ENCODE measurements at regions not wholly inside any gene's neighbourhood (a gene's known extent, or its start where the extent isn't known, plus 50 kb on each side); places are given as distances from the start of the nearest gene placed in this dataset.

DNA sequence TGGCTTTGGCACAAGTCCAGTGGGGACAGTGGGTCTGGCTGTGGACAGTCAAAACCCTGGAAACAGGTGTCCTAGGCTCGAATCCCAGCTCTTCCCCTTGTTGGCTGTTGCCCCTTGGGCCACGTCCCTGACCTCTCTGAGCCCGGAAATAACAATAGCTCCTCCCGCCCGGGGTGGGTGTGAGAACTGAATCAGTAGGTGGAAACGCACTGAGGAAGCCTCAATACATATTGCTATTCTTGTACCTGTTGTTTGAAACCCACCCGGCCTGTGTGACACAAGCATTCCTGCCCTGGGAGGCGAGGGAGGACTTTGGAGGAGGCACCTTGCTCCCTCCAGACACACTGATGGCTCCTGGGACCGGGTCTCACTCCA is 134.1 kb downstream of the OLFM1 start:
- DNase-seq: no peak

DNA sequence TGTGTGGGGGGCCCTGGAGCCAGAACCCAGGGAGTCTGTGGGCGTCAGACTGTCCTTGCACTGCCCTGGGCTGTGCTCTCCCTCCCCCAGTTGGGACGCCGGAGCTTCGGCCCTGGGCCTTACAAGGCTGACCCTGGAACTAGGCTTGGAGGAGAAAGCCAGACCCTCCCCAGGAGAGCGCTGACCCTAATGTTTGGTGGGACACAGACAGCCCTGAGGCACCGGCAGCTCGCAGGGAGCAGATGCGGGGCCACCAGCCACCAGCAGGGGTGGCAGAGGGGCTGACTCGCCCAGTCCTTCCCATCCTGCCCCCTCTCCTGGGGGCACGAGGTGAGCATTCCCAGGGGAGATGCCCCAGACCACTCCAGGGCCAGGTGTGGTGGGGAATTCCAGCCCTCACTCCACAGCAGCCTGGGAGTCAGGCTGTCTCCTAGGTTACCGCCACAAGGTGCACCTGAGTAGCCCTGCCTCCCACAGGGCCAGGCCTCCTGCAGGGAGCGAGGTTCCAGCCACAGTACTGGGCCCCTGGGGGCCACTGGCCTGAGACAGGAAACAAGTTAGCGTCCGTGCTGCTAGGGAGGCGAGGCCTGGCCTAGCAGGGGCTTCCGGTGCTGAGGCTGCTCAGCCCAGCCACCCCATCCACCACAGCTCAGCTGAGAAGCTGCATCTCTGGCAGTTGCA is 134.6 kb downstream of the OLFM1 start:
- DNase-seq: no peak

DNA sequence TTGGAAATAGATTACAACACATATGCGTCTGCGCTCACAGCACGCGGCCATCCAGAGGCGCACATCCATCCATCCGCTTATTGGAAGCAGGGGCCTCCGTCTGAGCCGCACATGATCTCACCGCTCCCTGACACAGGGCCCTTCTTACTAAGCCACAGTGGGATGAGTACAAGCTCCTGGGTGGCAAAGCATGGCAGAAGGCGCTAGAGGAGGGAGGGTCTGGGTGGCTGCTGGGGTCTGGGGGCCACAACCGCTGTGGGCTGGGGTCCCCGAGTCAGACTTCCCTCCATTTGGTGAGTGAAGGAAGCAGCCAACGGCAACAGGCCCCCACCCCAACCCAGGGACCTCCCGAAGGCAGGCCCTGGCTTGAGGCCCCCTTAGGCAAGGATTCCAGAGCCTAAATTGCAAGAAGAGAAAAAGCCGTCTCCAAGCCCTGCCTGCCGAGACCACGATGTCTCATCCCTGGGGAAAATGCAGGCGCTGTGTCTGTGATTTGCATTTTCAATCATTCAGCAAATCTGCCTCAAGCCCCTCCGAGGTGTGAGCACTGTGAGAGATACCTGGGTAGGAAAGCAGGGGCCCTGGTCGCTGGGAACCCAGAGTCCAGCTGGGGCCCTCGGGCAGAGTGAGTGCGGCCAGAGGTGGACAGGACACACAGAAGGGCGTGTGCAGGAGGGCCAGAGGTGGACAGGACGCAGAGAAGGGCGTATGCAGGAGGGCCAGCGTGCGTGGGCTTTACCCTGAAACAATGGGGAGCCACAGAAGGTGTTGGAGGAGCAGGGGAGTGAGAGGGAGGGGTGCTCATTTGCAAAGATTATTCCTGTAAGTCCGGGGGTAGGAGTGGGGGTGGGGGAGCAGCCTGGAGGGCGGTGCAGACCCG is 135.7 kb downstream of the OLFM1 start:
- DNase-seq: no peak

DNA sequence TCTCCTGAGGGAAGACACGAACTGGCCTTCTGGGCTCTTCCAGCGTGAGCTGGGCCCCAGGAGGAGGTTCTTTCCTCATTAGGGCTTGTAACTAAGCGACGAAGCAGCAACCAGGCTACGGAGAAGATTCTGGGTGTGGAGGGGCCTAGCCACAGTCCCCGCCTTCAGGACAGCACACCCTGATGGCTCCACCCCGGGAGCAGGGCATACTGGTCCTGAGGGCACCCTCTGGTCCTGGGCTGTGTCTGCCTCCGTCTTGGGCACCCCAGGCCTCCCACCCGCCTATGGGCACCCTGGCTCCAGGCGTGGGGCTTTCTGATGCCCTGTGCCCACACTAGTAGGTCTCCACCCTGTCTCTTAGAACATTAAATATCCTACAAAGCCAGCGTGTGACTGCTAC is 136.4 kb downstream of the OLFM1 start:
- DNase-seq: no peak

DNA sequence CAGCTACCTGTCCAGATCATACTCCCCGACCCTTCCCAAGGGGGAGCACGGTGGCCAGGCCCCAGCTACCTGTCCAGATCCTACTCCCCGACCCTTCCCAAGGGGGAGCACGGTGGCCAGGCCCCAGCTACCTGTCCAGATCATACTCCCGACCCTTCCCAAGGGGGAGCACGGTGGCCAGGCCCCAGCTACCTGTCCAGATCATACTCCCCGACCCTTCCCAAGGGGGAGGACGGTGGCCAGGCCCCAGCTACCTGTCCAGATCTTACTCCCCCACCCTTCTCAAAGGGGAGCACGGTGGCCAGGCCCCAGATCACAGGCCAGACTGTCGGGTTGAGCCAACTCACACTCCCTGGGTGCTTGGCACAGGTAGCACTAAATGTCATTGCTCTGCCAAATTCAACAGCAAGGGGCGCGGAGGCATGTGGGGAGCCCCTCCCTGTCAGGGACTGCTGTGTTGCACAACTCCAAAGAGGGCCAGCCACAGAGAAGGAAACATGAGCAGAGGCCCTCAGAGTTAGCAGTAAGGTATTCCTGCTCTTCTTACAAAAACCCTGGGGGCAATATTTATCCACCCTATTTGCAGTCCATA is 136.9 kb downstream of the OLFM1 start:
- DNase-seq: no peak

DNA sequence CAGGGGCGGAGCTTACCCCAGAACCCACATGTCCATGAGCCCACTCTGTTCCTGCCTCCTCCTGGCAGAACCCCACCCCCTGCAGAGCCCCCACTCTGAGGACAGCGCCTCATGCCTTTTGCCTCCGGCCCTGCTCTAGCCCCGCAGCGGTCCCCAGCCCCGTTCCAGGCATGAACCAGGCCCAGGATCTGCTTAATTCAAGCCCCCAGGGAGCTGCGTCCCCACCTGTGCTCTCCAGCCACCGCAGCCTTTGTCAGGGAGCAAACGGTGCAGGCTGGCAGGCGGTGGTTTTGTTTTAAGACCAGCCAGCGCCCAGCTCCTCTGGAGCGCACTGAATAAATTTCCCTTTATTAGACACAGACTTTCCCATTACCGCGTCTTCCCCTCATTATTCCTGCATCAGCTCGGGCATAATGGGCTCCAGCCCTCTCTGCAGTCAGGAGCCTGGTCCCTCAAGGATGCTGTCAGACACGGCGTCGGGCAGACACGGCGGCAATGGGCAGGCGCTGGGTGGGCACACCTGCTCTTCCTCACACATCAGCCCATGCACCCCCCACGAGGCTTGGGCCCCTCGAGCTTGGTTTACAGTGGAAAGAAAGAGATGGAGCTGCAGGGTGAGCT is 137.6 kb downstream of the OLFM1 start:
- DNase-seq: no peak

DNA sequence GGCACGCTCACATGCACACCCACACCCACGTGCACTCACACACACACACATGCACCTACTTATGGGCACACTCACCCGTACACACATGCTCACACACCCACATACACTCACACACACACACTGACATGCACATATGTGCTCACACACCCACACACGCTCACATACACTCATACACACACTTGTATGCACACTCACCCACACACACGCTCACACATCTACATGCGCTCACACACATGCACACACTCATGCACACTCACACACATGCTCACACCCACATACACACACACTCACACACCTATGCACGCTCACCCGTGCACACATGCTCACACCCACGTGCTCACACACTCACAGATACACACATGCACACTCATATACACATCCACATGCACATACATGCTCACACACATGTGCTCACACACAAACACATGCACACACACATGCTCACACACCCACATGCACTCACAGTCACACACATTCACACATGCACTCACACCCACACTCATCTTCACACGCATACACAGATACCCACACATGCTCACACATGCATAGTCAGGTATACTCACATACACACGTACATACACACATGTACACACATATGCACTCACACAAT is 138.3 kb downstream of the OLFM1 start:
- no peak for DNase-seq

DNA sequence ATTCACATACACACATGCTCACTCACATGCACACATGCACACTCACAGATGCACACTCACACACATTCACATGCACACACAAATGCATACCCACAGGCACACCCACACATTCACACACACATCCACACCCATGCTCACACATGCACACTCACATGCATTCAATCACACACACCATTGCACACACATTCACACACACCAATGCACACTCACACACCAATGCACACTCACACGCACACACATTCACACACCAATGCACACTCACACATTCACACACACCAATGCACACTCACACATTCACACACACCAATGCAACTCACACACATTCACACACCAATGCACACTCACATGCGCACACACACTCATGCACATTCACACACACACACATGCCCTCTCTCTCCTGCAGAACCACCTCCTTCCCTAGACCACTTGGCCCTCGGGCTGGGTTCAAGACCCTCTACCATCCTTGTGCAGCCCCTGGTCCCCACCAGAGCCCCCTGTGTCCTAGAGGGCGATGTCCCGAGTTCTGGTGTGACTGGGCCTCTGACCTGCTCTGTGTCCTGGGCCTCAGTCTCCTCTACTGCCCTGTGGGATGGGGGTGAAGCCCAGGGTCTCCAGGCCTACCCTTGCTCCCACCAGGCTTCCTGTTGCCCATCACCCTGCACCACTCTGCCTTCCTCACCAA is 139.0 kb downstream of the OLFM1 start:
- DNase-seq: no peak

DNA sequence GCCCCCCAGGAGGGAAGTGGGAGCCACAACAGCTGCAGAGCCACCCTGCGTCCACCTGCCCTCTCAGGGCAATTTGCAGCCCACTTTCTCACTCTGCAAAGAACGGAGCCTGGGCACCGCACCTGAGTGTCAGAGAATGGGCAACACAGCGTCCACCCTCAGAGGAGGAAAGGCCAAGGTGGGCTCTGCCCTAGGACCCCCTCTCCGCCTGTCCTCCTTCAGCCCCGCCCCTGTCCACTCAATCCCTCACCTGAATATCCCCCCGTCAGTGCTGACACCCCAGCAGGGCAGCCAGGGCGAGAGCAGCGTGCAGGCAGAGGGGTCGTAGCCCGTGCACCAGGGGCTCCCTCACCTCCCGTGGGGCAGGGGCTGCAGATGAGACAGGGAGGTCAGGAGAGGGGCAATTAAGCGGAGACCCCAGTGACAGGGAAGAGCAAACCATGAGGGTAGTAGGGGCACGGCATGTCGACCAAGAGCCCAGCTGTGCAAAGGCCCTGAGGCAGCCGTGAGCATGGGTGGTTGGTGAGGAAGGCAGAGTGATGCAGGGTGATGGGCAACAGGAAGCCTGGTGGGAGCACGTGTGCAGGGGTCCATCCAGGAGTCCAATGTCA is 140.3 kb downstream of the OLFM1 start:
- DNase-seq: no peak

DNA sequence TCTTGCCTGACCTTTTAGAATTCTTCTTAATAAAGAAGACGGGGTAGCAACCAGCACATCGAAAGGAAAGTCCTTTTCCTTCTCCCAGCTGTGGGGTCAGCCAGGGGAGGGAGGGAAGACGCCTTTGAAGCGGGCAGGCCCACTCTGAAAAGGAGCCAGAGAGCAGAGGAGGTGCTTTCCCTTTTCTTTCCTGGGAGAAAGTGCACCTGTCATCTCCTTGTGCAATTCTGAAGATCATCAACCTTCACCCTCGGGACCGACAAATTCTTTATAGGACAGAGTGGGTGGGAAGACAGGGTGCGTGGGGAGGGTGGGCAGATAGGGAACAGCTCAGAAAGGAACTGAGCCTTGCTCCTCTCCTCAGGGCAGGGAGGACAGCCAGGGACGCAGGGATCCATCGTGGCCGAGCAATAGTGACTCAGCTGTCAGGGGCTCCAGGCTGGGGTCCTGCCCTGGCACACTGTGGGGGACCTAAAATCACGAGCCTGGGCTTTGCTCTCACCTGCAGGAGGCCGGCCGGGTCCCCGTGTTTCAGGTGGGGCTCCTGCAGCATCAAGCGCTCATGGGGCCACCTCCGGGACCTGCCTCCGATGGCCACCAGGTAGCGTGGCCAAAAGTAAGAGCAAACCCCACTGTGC is 141.0 kb downstream of the OLFM1 start:
- no peak for DNase-seq

DNA sequence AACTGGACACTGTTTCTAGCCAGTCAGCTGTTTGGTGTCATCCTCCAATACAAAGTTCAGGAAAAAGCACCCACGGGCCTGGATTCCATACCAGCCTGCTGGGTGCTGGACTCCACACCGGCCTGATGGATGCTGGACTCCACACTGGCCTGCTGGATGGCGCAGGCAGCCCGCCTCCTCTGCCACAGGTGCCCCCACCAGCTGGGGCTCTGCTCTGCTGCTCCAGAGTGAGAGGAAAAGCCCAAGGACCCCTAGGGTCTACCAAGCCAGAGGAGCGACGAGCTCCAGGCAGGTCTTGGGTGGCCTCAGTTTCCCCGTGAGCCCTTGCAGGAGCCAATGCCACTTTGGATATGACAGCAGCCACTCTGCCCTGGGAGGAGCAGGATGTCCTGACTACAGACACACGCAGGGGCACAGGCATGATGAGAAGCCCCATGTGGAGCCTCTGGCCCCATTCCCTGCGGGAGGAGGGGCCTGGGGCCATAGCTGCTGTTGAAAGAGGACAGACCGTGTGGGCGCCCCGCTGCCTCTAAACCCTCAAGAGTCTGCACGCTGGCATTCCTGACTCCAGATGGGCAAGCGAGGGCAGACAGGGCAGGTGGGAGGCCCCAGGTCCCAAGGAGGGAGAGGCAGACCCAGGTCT is 141.6 kb downstream of the OLFM1 start:
- DNase-seq: no peak

DNA sequence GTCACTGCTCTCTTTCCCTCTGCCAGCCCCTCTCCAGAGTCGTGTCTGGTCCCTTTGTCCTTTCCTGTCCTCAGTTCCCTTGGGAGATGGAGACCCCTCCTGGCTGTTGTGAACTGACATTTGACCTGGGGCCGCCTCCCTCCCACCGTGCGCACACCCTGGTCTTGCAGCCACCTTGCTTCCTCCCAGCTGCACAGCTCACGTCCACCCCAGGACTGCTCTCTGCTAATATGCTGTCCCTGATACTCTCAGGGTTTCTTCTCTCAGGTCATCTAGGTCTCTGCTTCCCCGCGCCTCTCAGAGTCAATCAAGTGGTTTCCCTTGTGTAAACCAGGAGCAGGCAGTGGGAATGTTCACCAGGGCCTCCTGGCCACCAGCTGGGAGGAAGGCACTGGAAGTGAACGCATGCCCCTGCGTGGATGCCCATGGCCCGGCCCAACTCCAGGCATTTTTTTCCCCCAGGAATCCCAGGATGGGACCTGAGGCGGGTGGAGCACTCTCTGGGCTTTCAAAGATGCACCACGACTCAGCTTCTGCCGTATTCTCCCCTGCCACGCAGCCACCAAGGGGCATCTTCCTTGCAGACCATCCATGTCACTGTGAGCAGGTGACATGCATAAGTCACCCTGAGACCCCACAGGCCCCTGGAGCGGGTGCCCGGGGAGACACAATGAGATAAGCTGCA is 142.4 kb downstream of the OLFM1 start:
- DNase-seq: no peak

DNA sequence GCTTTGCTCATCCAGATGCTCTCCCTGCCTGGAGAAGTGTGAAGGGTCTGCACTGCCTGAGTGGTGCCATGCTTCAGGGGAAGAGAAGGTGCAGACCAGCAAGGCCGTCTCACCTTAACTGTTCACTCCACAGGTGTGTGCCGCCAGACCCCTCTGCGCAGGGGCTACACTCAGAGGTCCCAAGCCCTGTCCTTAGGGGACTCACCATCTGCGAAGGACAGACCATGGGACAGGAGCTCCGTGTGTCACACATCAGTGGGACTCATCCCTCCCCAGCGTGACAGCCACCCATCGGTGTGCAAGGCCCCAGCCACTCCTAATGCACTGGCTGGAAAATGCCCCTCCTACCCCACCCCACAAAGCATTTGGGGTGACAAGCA is 142.9 kb downstream of the OLFM1 start:
- DNase-seq: no peak

DNA sequence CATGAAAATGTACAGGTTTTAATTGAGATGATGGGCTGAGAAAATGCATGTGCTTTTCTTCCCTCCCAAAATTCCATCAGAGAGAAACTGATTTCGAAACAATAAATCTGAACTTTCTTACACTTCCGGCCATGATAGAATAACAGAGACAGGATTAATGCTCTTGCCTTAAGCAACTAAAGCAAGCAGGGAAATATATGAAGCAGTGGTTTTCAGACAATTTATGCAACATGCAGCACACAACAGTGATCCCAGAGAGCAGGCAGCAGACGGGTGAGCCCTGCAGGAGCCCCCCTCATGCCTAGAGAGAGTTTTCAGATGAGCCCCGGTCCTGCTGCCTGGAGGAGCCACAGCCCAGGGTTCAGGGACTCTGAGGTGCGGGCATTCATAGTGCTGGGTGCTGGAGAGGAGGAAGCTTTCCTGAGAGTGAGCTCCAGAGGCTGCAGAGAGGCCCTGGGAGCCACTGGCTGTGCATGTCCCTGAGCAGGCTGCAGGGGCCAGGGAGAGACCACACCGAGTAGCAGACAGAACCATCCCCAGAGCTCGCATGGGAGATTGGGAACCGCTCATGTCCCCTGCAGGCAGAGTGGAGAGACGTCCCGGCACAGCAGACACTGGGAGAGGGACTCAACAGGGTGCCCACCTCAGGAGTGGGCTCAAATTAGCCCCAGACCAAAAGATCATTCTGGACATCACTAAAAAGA is 143.5 kb downstream of the OLFM1 start:
- no peak for DNase-seq

DNA sequence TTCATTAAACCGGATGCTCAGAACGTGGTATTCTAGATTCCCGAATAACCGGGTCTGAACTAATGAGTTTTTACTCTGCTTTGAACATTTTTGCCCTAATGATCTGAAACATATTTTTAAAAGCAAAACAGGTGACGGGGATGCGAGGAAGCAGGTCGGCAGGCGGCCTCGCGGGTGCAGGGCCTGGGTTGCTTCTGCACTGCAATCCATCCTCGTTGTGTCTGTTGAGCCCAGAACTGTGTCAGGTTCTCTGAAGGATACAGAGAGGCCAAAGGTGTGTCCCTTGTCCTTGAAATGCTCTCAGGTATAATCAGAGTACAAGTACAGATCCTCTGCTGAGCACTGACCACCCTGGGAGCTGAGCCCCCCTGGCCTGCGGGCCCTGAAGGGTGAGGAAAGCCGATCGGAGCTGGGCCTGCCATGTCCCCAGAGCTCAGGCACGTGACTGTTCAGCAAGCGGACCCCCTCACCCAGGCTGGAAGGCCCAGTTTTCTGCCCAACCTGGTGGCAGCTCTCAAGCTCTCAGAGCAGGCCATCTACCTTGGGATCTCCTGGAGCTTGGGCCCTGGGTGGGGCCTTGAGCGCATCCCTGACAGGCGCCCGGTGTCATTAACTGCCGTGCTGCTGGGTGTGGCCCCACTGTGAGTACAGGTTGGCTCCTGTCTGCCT is 151.8 kb downstream of the OLFM1 start:
- no peak for DNase-seq

DNA sequence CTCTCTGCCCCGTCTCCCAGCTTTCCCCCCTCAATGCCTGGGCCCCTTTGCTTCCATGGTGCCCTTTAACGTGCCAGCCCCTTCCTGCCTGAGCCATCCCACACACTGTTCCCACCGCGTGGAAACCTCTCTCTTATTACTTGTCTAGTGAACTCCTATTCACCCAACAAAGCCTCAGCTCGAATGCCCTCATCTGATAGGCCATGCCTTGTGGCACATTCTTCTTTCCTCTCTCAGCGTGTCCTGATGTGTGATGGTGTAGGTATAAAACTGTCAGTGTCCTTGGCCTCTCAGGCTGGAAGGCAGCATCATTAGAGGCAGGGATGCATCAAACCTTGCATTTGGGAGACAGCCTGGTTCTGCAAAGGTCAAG is 152.3 kb downstream of the OLFM1 start:
- DNase-seq: no peak

DNA sequence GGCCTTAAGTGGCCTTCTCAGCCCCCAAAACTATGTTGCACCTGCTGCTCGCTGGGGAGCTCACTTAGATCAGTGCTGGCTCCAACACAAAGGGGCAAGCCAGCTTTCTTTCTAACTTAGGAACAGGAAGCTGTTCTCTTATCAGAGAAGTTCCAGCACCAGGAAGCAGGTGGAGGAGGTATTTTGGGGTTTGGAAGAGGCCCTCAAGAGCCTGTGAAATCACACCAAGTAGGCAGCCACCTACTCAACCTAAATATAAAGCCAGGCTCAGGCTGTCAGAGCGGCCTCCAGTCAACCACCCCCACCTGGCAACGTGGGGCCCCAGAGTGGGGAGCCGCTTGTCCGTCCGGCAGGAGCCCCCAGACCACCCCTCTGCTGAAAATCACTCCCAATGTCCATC is 152.8 kb downstream of the OLFM1 start:
- DNase-seq: no peak

DNA sequence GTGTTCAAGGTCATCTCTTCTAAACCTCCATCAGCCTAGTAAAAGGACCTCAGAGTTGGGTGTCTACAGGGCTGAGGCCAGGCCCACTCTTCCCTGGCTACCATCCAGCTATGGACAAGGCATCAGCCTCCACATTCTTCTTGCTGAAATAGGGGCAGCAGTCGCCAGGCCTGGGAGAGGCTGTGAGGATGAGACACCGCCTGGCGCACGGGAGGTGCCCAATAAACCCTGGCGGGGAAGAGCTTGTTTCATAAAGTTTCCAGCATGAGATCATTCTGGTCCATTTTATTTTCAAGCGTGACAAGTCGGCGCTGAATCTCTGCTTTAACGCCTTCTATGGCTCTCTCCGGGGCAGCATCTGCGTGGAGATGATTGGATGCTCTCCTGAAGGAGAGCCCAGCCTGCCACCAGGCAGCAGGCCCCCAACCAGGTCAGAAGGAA is 153.4 kb downstream of the OLFM1 start:
- DNase-seq: no peak

DNA sequence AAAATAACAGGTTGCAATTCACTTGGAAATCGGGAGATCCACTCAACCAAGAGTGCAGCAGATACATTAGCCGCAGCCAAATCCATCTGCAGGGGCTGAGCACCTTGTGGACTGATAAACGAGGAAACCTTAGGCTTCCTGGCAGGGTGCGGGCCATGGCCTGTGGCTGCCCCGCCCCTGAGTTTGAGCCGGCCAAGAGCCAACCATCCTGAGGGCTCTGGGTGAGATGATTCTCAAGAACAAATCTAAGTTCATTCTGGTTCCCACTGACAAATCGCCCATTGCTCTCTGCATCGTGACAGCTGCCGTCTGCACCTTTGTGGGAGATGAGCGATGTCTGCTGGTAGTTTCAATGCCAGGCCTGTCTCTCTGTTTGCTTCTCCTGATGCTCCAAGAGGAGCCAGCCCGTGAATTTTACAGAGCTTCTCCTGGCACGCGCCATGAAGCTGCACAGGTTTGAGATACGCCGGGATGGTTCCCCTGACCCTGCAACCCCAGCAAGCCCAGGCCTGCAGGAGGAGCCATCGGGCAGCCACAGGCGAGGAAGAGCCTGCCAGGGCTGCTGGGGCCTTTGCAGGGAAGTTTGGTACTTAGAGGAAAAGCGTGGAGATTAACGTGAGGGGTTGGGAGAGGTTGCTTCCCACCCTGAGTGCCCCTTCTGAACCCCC is 154.0 kb downstream of the OLFM1 start:
- DNase-seq: no peak

Data from activated effector memory CD4-positive, alpha-beta T cell treated with anti-CD3 and anti-CD28 coated beads, Interleukin-2, amount 50 U/mL, for 16 hours (primary cell).